HepG2 (cell line): ENCODE measurements at regions not wholly inside any gene's neighbourhood (a gene's known extent, or its start where the extent isn't known, plus 50 kb on each side); places are given as distances from the start of the nearest gene placed in this dataset.

ENCODE experiments used
- ATAC-seq: fragments of 200-7000 bp; cut with Tn5 transposase; 3 replicates; pipeline ENCODE4 v1.9.1; 2020; ENCODE audit warnings: mild to moderate bottlenecking, moderate library complexity
- BruUV-seq: library from RNA; stranded (reverse); fragments of 400-500 nt; replicated peaks from 2 replicates; lab custom pipeline; 2021; lab: Mats Ljungman, UMichigan
- CTCF ChIA-PET: fragments of 300-600 bp; formaldehyde crosslinking; extraction: SDS; loops from one replicate; lab custom pipeline; 2021; ENCODE audit warnings: low total read pairs, inconsistent platforms, low intra/inter-chr PET ratio; lab: Yijun Ruan, JAX
- POLR2A ChIA-PET: fragments of 350-600 bp; sonication (Branson Sonifier 250); formaldehyde crosslinking; loops from one replicate; lab custom pipeline; 2020; ENCODE audit warnings: antibody characterized with exemption, inconsistent platforms; lab: Yijun Ruan, JAX
- DNase-seq: peaks from one replicate; pipeline ENCODE4 v3.0.0-alpha.2; 2015; ENCODE audit warnings: low spot score
- FAIRE-seq: peaks from 3 replicates; lab custom pipeline; 2011; peaks lifted over from hg19 to GRCh38; lab: Jason Lieb, UNC
- H2AFZ ChIP-seq: one replicate; pipeline ENCODE4 v1.6.1; 2011; ENCODE audit warnings: low read length, inconsistent platforms
- H3K27ac ChIP-seq: fragments of 300-600 bp; 3 replicates; pipeline ENCODE4 v1.8.0; 2011; ENCODE audit warnings: mixed run types, mild to moderate bottlenecking, mixed read lengths, low read length, inconsistent platforms; ENCODE audit not compliant: insufficient read depth; ENCODE audit errors: extremely low read length
- H3K27me3 ChIP-seq, 2 experiments: fragments of 200-600 bp in 1 of 2; 2 replicates in 1 of 2; 3 replicates in 1 of 2; pipeline versions ENCODE4 v1.6.0 to v1.8.0; 2011; ENCODE audit warnings: low read length in 2 of 2, mild to moderate bottlenecking in 2 of 2, moderate library complexity in 2 of 2, inconsistent platforms in 1 of 2; ENCODE audit not compliant: insufficient read depth in 2 of 2, control insufficient read depth in 1 of 2
- H3K36me3 ChIP-seq, 2 experiments: fragments of 200-600 bp in 1 of 2; replicated peaks in 1 of 2; 2 replicates in 1 of 2; 3 replicates in 1 of 2; pipeline versions ENCODE4 v1.5.1 to v1.8.0; 2011; ENCODE audit warnings: low read length in 2 of 2, inconsistent platforms in 1 of 2; ENCODE audit not compliant: insufficient read depth in 2 of 2, control insufficient read depth in 1 of 2
- H3K4me1 ChIP-seq: 2 replicates; pipeline ENCODE4 v1.5.1; 2012; ENCODE audit warnings: low read length, inconsistent platforms; ENCODE audit not compliant: insufficient read depth
- H3K4me2 ChIP-seq: 2 replicates; pipeline ENCODE4 v1.6.0; 2011; ENCODE audit warnings: low read depth, low read length, inconsistent platforms
- H3K4me3 ChIP-seq, 3 experiments: fragments of 200-600 bp in 1 of 3; sonication (generic), shearing (Covaris generic) in 1 of 3; replicated peaks in 1 of 3; 2 replicates each; pipeline ENCODE4 v1.5.1; 2011 to 2016; ENCODE audit warnings: low read length in 3 of 3, inconsistent platforms in 2 of 3, low read depth in 2 of 3, mild to moderate bottlenecking in 2 of 3, control low read depth in 1 of 3, mixed read lengths in 1 of 3; ENCODE audit not compliant: insufficient read depth in 1 of 3
- H3K79me2 ChIP-seq: one replicate; pipeline ENCODE4 v1.6.1; 2011; ENCODE audit warnings: low read length, inconsistent platforms; ENCODE audit not compliant: insufficient read depth
- H3K9ac ChIP-seq: 2 replicates; pipeline ENCODE4 v1.6.0; 2011; ENCODE audit warnings: mild to moderate bottlenecking, low read depth, low read length, inconsistent platforms; ENCODE audit not compliant: insufficient read depth
- H3K9me3 ChIP-seq: 2 replicates; pipeline ENCODE4 v1.5.1; 2012; ENCODE audit warnings: mild to moderate bottlenecking, low read length
- H4K20me1 ChIP-seq: 2 replicates; pipeline ENCODE4 v1.6.0; 2011; ENCODE audit warnings: inconsistent platforms, mild to moderate bottlenecking, low read length, moderate library complexity; ENCODE audit not compliant: insufficient read depth
- GATAD2A ChIP-seq: IDR thresholded peaks from 2 replicates; pipeline ENCODE4 v1.6.1; 2016
- SIX4 ChIP-seq: sonication (generic); formaldehyde crosslinking; IDR thresholded peaks from 2 replicates; pipeline ENCODE4 v1.4.0; 2020; ENCODE audit warnings: missing genetic modification reagents
- SOX6 ChIP-seq, 2 experiments: fragments of 450-650 bp in 1 of 2; sonication (generic) in 1 of 2; formaldehyde crosslinking in 1 of 2; IDR thresholded peaks; 2 replicates each; pipeline versions ENCODE4 v1.4.0 to v1.6.1; 2017 to 2020; ENCODE audit warnings: antibody characterized with exemption in 1 of 2, mild to moderate bottlenecking in 1 of 2, missing genetic modification reagents in 1 of 2
- SP140L ChIP-seq: sonication (generic); formaldehyde crosslinking; IDR thresholded peaks from 2 replicates; pipeline ENCODE4 v1.4.0; 2020; ENCODE audit warnings: missing genetic modification reagents, borderline replicate concordance
- ZNF775 ChIP-seq: sonication (generic); formaldehyde crosslinking; IDR thresholded peaks from 2 replicates; pipeline ENCODE4 v1.4.0; 2020; ENCODE audit warnings: missing genetic modification reagents, mild to moderate bottlenecking, moderate library complexity, borderline replicate concordance
- ZSCAN12 ChIP-seq: sonication (generic); formaldehyde crosslinking; IDR thresholded peaks from 2 replicates; pipeline ENCODE4 v1.9.0; 2021; ENCODE audit warnings: mild to moderate bottlenecking, missing genetic modification reagents
- WGBS: methylation state at CpG from one replicate; pipeline ENCODE4 v1.1.6; 2017; ENCODE audit warnings: low lambda C conversion rate; 5-methylcytosine and 5-hydroxymethylcytosine counted together
- in situ Hi-C: cut with HindIII; loops from 2 replicates; pipeline ENCODE4 v1.10.0; 2017; ENCODE audit warnings: low pct_unique_long_range_greater_than_20kb; ENCODE audit not compliant: extremely low pct_ligation_motif_present
- intact Hi-C: fragments of 100-400 bp; cut with micrococcal nuclease; formaldehyde crosslinking; loops from one replicate; pipeline ENCODE4 v1.10.0; 2022; ENCODE audit not compliant: unreplicated experiment
- TF ChIP-seq, protein P1 (sequence below): sonication (generic); formaldehyde crosslinking; IDR thresholded peaks from 2 replicates; pipeline ENCODE4 v1.4.0; 2020; ENCODE audit warnings: missing genetic modification reagents, borderline replicate concordance
- TF ChIP-seq, protein P2 (sequence below): sonication (generic); formaldehyde crosslinking; IDR thresholded peaks from 2 replicates; pipeline ENCODE4 v1.4.0; 2020; ENCODE audit warnings: missing genetic modification reagents, borderline replicate concordance

DNA sequence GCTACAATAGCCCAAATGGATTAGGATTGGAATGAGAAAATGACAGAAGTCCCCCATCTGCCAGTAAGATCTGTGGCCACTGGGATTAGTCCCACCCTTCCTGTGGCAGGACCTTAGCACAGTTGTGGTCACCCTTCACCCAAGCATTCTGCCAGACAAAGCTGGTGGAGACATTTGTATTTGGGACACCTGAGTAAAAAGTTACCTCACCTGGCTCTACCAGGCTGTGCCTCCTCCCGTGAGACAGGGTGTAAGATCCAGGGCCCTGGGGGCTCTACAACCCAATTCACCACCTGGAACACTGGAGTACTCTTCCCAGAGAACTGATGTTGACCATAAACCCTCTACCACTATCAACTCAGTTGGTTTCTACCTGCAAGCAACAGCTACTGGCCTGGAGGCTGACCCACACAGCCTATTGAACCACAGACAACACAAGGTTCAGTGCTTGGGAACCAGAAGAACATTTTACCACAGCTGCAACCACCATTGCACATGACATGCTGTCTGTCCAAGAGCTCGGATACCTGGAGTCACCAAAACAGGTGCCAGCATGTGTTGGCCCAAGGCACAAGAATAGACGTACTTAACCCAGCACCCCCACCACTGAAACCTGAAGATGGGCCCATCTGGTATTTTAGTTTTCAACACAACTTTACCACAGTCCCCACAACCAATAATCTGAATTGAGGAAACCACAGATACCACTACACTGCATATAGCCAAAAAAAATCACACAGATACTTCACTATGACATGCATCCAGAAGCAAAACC, 1686.7 kb downstream of the SI start (continued):
- TF ChIP-seq, protein P1, sequence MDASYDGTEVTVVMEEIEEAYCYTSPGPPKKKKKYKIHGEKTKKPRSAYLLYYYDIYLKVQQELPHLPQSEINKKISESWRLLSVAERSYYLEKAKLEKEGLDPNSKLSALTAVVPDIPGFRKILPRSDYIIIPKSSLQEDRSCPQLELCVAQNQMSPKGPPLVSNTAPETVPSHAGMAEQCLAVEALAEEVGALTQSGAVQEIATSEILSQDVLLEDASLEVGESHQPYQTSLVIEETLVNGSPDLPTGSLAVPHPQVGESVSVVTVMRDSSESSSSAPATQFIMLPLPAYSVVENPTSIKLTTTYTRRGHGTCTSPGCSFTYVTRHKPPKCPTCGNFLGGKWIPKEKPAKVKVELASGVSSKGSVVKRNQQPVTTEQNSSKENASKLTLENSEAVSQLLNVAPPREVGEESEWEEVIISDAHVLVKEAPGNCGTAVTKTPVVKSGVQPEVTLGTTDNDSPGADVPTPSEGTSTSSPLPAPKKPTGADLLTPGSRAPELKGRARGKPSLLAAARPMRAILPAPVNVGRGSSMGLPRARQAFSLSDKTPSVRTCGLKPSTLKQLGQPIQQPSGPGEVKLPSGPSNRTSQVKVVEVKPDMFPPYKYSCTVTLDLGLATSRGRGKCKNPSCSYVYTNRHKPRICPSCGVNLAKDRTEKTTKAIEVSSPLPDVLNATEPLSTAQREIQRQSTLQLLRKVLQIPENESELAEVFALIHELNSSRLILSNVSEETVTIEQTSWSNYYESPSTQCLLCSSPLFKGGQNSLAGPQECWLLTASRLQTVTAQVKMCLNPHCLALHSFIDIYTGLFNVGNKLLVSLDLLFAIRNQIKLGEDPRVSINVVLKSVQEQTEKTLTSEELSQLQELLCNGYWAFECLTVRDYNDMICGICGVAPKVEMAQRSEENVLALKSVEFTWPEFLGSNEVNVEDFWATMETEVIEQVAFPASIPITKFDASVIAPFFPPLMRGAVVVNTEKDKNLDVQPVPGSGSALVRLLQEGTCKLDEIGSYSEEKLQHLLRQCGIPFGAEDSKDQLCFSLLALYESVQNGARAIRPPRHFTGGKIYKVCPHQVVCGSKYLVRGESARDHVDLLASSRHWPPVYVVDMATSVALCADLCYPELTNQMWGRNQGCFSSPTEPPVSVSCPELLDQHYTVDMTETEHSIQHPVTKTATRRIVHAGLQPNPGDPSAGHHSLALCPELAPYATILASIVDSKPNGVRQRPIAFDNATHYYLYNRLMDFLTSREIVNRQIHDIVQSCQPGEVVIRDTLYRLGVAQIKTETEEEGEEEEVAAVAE (CRISPR knock-in tag) = no peak
- no peak for TF ChIP-seq SIX4

DNA sequence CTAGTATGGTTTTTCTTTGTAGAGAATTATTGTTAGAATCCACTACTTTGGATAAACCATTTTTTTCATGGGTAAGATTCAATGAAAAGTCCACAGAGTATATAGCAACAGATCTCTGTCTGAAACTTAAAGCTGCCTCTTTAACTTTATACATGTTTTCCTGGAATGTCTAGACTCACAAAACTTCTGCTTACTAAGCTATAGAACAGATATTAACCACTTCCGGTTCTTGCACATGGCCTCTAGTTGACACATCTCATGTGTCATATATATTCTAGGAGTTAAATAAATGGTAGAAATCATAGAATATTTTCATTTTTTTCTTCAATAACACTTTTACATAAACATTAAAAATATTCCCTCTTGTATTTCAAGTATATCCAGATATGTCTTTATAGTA, 1693.9 kb downstream of the SI start:
- ATAC-seq (no peak), FAIRE-seq (no peak), DNase-seq (no peak)
- H3K79me2 ChIP-seq = no peaks in the 10 kb centered on the region
- H3K36me3 ChIP-seq = no peaks in the 10 kb centered on the region
- H3K4me3 ChIP-seq = no peak overlapping the region
- BruUV-seq = no TSS peak
- no peaks in the 10 kb centered on the region for H3K27me3 ChIP-seq
- H3K9me3 ChIP-seq = no peaks in the 10 kb centered on the region
- no peak overlapping the region for H2AFZ ChIP-seq
- no peak overlapping the region for H3K9ac ChIP-seq
- TF ChIP-seq GATAD2A (no peak), SOX6 (IDR thresholded peaks at IDR 0.05) (no peak), SOX6 (CRISPR knock-in tag; IDR thresholded peaks at IDR 0.05) (no peak), ZSCAN12 (CRISPR knock-in tag) (no peak), SP140L (no peak), ZNF775 (CRISPR knock-in tag) (no peak)
- TF ChIP-seq, protein P2, sequence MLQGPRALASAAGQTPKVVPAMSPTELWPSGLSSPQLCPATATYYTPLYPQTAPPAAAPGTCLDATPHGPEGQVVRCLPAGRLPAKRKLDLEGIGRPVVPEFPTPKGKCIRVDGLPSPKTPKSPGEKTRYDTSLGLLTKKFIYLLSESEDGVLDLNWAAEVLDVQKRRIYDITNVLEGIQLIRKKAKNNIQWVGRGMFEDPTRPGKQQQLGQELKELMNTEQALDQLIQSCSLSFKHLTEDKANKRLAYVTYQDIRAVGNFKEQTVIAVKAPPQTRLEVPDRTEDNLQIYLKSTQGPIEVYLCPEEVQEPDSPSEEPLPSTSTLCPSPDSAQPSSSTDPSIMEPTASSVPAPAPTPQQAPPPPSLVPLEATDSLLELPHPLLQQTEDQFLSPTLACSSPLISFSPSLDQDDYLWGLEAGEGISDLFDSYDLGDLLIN = no peak
- in situ Hi-C loops (no loop called here), intact Hi-C loops (no loop called here)
- ChIA-PET CTCF (no interaction called here), POLR2A (no interaction called here)
- H4K20me1 ChIP-seq = no peaks in the 10 kb centered on the region
- H3K27ac ChIP-seq = no peak overlapping the region
- H3K4me1 ChIP-seq = no peaks in the 10 kb centered on the region
- H3K4me2 ChIP-seq = no peak overlapping the region
- WGBS = 0% methylated on average over 1 of the region's 1 CpG
